HG03442 (cell line): ENCODE measurements at regions not wholly inside any gene's neighbourhood (a gene's known extent, or its start where the extent isn't known, plus 50 kb on each side); places are given as distances from the start of the nearest gene placed in this dataset.
"Not testable (repeated sequence)": the region's sequence is repeated elsewhere in the genome, so short reads cannot be mapped to it uniquely, and the experiment has no call there.

ENCODE experiments used
- ATAC-seq: cut with Tn5 transposase; IDR thresholded peaks from one replicate; pipeline ENCODE4 v1.9.1; 2021; ENCODE audit warnings: mild to moderate bottlenecking, moderate library complexity; ENCODE audit not compliant: unreplicated experiment

DNA sequence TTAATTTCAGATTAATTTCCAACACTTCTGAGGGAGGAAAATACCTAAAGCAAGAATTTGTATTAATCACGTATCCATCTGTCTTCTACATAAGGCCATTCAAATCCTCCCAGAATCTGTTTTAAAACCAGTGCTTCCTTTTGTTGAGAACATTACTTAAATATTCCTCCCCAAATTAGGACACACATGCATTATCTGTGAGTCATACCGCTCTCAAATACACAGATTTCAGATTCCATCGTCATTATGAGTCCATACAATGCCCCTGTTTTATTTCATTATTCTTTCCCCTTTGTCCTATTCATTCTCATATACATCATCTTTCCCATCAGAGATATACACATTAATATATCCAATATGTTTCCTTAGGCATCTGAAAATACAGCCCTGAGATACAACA, 57.3 kb upstream of the PRSS12 start:
- ATAC-seq: no peak

DNA sequence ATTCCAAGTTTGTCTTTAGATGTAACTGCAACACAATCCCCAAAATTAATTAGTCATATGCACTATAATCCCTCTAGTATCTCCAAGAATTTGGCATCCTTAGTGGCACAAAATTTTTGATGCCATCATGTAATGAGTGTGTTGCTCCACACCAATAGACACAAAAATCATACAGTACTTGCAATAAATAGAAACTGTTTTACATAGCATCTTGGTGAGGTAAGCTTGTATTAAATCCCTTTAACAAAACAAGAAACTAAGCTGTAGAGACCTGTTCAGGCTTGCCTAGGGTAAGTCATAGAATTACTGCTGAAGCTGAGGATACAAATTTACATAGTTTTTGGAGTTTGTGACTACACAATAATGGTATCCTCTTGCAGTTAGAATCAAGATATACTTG, 64.5 kb upstream of the PRSS12 start:
- peak; percentile 86 for ATAC-seq

DNA sequence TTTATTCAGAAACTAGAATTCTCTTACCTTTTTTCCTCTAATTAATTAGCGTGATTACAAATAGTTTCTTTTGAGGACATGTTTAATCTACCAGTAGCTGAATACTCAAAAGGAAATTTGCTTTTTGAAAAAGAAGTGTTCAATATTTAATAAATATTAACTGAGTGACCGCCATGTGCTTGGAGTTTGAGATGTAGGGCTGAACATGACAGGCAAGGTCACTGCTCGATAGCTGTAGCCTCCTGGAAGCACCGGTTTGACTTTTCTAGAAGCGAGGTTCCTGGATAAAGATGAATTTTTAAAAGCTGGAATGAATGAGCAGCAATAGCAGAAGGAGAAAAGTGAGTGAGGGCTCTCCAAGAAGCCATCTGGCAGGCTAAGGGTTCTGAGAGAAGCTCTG, 65.0 kb upstream of the PRSS12 start:
- not testable (repeated sequence) for ATAC-seq

DNA sequence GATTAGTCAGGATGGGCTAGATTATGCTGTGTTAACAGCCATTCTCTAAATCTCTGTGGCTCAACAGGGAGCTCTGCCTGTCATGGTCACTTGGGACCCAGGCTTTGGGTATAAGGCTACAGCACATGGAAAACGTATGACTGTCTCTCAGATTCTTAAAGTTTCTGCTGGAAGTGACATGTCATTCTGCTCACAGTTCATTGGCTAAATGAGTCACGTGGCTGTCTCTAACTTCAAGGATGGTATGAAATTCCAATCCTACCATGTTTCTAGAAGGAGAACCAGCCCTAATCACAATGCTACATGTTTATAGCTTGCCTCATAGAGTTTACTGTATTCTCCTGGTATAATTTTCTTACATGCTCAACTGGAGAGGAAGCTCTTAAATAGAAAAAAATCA, 65.6 kb upstream of the PRSS12 start:
- ATAC-seq: not testable (repeated sequence)

DNA sequence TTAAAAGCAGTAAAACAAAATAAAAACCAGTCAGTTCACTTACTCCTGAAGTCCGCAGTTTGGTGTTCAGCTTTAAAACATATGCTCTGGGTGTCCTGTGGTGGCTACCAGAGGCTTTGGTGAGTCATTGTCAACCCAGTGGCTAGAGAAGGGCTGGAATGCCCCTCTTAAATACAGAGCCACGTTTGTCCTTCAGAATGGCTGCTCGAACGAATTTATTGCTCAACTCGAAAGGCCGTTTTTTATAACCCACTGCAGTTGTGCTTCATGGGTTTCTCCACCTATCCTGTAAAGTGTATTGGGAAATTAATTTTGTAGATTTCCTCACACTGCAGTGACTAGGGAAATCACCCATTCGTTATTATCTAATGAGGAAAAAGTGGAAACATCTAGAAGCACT, 66.8 kb upstream of the PRSS12 start:
- not testable (repeated sequence) for ATAC-seq

DNA sequence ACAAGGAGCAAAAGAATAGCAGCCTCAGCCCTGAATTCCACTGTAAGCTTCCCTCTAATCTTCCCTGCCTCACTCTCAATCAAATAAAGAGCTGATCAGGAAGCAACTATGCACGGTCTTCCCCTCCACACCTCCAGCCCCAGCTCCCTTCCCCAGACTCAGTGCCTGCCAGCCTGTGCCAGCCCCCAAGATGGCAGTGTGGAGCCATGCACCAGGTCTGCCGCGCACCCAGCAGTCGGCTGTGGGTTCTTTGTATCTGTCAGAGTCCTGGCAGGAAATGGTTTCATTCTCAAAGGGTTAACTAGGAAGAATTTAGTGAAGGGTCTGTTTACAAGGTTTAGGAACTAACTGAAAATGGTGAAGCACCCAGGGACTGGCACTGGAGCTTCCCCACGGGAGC, 71.3 kb upstream of the PRSS12 start:
- ATAC-seq: not testable (repeated sequence)

DNA sequence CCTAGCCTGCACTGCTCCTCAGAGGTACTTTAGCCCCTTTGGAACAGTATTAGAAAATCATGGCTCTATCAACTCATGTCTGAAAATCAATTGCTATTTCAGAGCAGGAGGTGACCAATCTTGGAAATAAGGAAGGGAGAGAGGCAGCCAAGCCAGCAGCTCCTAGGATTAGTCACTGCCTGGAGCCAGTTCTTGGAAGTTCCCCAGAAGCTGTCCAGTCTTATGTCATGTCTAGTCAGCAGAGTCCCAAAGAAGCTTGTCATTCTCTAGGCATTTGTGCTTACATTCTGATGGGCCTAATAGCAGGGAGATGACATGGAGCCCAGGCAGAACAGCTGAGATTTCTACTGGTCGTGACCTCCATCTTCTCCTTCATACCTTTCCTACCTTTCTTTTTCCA, 76.1 kb upstream of the PRSS12 start:
- not testable (repeated sequence) for ATAC-seq

DNA sequence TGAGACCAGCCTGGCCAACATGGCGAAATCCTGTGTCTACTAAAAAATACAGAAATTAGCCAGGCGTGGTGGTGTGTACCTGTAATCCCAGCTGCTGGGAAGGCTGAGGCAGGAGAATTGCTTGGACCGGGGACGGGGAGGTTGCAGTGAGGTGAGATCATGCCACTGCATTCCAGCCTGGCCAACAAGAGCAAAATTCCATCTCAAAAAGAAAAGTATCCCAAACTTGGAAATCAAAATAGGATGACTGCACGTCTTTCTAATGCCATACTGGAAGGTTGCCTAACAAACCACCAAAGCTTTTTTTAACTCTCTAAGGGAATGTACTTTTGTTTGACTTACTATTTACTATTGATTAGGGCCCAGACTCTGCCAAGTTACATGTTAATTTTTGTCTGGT, 79.6 kb upstream of the PRSS12 start:
- ATAC-seq: not testable (repeated sequence)

DNA sequence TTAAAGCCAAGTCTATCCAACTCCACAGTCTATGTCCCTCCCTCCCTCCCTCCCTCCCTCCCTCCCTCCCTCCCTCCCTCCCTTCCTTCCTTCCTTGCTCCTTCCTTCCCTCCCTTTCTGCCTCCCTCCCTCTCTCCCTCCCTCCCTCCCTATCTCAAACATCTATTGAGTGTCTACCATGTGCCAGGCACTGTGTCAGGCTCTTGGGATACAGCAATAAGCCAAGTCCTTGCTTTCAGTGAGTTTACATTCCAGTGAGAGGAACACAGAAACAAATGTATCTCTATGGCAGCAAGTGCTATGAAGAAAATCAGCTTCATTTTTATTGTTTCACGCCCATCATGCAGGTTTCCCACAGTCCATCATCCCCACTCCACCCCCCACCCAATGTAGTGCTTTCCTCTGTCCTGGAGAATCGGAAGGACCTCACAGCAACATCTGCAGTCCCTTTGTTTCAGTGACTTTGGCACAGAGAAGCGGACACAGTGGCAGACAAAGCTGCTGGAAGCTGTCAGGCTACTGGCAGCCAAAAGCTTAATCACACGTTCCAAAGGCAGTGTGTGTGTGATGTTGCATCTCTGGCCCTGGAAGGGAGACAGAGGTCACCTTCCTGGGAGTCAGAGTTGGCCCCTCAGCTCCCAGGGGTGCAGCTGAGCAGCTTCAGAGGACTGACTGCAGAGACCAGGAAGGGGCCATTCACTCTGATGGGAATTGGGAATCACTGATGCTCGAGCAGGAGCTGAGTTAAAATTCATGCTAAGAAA, 81.0 kb upstream of the PRSS12 start:
- ATAC-seq: not testable (repeated sequence)

DNA sequence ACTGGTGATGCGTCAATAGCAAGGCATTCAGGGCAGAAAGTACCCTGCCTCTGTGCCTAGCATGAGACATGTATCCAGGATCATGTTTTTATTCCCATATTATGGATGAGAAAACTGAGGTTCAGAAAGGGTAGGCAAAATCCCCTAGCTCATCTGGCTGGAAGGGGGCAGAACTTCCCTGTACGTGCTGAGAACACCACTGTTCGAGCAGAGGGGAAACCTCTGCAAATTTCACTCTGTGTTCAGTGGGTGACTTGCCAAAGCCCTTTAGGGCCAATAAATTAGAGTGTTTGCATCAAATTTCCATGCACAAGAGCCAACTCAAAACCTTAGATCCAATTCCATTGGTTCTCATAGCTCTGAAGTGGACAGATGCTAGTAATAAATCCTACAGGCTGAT, 82.6 kb upstream of the PRSS12 start:
- not testable (repeated sequence) for ATAC-seq

DNA sequence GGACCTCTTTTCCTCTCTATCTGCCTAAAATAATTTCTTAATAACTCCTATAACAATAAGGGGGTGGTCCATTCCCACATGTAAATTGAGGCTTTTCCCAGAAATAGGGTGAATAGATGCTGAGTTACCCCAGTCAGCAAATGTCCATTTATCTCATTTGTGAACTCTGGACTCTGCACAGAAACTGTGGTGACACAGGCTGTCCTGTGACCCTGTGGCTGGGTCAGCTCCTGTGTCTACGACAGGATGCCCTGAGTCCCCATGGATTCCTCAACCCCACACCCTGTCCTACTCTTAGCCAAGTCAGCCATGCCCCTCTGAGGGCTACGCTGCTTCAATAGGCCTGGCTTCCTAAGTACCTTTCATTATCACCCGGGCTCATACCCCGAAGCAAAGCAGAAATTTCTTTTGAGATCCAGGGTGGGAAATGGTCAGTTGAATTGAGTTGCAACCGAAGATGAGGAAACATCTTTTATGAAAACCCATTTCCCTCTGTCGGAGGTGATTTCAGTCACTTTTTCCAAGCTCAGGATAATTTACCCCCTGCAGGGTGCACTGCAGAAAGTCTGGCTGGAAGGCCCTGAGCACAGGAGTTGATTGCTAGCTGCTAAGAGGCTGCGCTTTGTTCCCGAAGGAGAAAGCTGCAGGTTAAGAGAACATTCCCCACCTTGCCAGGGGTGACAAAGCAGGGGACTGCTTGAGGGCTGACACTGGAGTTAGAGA, 89.5 kb upstream of the PRSS12 start:
- not testable (repeated sequence) for ATAC-seq

DNA sequence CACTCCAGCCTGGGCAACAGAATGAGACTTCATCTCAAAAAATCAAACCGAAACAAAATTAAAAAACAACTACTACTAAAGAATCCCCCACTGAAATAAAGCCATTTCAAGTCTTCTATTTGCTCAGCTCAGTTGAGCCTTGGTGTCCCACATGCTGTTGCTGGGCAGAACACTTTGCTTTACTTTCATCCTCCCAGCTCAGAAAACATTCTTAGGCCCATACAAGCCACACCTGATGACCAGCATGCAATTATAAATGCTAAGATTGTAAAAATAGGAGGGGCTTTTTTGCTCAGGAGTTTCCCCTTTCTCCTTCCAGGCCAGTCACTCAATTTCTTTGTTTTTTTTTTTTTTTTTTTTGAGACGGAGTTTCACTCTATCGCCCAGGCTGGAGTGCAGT, 94.6 kb upstream of the PRSS12 start:
- ATAC-seq: not testable (repeated sequence)

DNA sequence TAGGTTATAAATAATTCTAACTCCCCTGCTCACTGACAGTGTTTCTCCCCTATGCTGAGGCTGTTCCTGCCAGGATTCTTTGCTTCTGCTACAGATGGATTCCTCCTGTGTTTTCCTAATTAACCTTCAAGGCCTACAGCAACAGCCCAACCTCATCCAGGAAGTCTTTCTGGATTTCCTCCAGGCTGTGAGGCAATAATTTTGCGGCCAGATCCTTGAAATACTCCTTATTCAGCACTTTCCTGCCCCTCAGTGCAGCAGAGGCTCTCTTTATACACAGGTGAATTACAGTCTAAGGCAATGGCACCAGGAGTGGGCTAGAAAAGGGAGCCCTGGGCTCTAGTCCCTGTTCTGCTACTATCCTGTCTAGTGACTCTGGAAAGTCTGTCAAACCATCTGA, 102.1 kb upstream of the PRSS12 start:
- ATAC-seq: not testable (repeated sequence)

DNA sequence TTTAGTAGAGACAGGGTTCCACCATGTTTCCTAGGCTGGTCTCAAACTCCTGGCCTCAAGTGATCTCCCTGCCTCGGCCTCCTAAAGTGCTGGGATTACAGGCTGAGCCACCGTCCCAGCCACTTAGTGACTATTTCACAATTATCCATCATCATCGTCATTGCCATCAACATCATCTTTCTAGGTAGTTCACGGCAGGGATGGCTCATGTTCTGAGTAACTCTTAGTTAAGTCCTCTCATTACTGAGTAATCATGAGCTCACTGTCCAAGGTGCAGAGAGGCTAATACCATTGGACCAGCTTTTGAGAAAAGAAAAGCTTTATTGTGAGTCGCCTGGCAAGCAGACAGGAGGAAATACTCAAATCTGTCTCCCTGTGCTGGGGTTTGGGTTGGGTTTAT, 108.6 kb upstream of the PRSS12 start:
- ATAC-seq: not testable (repeated sequence)

DNA sequence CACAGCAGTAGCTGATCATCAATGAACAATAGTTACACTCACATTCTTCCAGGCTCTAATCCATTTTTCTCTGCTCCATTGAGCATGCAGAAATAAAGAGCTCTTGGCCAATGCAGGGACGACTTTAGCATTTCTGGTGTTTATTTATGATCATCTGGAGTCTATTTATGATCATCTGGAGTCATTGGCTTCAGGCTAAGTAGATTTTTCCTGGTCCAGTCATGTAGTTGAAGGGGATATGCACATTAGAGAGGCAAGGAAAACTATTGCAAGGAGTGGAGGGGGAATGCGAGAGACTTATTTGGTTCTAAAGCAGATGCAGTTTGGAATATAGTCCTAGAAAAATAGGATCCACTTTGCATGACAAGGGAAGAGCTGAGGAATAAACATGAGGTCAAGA, 113.0 kb upstream of the PRSS12 start:
- ATAC-seq: not testable (repeated sequence)

DNA sequence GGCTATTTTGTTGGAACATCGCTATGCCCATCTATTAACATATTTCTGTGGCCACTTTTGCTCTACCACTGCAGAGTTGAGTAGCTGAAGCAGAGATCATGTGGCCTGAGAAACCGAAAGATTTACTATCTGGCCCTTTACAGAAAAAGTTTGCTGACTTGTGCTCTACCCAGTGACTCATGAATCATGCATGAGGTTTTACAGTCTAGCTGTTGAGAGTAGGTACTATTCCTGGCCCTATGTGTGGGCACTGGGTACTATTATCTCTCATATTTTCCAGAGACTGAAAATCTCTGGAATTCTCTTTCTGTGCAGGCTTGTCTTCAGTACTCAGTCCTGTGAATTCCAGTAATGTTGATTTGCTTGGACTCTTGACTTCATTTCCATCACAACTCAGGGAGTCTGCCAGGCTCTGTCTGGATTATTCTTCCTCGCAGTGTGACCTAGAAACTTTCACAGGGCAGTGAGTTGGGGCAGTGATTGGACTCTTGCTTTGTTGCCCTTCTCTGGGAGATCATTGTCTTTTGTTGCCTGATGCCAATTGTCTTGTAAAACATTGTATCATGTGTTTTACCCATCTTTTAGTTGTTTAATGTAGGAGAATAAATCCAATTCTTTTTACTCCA, 121.3 kb upstream of the PRSS12 start:
- peak; percentile 50 for ATAC-seq

DNA sequence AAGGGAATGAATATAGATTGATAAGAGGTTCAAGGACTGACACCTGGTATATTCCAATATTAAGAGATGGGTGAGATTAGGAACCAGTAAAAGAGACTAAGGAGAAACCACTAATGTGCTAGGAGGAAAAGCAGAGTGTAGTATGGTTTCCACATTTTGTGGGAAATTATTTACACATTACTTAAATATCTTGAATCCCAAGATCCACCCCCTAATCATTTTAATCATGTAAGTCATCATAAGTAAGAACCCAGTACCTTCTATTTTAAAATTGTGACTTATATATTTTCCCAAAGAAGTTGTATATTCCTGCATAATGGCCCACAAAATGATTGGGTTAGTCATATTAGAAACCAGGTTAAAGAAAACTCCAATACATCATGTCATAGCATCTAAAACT, 122.0 kb upstream of the PRSS12 start:
- ATAC-seq: not testable (repeated sequence)

DNA sequence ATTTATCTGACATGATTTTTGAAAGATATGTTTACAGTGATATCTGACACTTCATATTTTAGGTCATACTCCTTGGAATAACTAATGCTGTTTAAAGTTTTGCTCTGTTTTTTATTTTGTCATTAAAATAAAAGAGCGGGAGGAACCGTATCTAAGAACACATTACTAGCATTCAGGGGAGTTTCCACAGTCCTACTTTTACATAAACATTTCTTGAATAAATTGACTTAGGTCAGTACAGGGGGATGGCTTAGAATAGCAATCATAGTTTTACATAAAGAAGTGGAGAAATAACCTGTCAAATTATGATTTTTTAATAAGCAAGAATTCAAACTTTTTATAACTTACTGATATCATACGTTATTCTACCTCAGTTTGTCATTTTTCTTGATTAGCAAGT, 123.1 kb upstream of the PRSS12 start:
- not testable (repeated sequence) for ATAC-seq

DNA sequence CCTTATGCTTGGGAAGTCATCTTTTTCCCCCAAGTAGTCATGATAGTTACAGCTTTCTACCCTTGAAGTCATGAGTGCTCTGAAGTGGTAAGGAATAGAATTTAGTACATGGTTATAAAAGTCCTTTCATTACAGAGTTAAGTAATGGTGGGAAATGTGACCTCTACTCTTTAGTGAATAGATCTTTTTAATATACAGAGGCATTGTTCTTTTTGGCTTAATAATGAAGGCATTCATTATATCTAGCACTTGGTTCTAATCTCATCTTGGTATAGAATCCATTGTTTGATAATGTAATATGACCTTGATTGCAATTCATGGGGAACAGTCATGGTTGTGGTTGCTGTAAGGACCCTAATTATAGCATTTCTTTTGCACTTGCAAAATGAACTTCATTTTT, 125.0 kb upstream of the PRSS12 start:
- not testable (repeated sequence) for ATAC-seq

DNA sequence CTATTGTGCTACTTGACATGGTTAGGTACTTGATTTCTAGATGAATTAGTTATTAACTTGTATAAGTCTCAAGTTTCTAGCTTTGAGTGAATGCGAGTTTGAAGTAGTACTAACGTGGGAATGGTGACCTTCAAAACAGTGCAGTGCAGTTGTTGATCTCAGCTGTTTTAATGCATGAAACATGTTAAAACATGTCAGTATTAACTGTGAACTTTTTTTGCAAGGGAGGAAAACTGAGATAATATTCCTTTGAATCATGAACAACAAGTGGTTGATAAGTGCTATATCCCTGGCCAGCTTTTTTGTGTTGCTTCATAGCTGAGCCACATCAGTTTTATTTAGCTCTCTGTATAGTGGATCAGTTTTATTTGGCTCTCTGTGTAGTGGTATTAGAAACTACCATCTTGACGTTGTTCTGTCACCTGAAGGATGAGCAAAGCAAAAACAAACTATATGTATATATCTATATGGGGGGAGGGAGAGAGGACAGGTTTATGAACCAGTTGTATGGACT, 133.1 kb upstream of the PRSS12 start:
- ATAC-seq: not testable (repeated sequence)

DNA sequence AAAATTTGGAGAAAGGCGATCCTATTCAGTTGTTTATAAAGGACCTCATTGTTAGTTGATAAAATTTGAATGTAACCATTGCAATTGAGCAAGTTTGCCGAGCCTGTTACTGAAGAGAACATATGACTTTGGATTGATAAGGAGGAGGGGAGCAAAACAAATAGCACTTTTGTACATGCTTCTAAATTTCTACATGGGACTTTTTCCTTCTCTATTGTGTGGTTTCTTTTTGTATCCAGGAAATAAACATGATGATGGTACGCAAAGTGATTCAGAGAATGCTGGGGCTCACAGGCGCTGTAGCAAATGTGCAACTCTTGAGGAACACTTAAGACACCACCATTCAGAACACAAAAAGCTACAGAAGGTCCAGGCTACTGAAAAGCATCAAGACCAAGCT, 140.2 kb upstream of the PRSS12 start:
- ATAC-seq: not testable (repeated sequence)

DNA sequence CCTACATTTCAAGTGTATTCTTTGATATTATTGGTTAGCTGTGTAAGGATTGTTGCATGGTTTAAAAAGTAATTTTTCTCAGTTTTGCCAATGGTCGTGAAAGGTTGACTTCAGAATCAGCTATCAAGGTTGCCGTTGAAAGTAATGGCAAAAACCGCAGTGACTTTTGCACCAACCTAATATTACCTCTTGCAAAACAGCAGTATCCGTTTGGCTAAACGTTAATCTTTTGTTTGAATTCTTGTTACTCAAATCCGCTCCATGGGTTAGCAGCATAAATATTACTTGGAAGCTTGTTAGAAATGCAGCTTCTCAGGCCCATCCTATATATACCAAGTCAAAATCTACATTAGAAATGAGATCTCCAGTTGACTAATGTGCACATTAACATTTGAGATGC, 141.6 kb upstream of the PRSS12 start:
- not testable (repeated sequence) for ATAC-seq
